ENCODE measurements at regions not wholly inside any gene's neighbourhood (a gene's known extent, or its start where the extent isn't known, plus 50 kb on each side); places are given as distances from the start of the nearest gene placed in this dataset.

- H3K4me3 ChIP-seq (ENCODE audit: low read depth, low read length), result no peak overlapping the region
- no peak for DNase-seq (ENCODE audit: low read depth)
- no peak for TF ChIP-seq POLR2A (IDR thresholded peaks at IDR 0.05; ENCODE audit: extremely low read depth, insufficient read length)
- no peak for TF ChIP-seq MAX (IDR thresholded peaks at IDR 0.05; ENCODE audit: low read depth, low read length)
- TF ChIP-seq, protein P1, sequence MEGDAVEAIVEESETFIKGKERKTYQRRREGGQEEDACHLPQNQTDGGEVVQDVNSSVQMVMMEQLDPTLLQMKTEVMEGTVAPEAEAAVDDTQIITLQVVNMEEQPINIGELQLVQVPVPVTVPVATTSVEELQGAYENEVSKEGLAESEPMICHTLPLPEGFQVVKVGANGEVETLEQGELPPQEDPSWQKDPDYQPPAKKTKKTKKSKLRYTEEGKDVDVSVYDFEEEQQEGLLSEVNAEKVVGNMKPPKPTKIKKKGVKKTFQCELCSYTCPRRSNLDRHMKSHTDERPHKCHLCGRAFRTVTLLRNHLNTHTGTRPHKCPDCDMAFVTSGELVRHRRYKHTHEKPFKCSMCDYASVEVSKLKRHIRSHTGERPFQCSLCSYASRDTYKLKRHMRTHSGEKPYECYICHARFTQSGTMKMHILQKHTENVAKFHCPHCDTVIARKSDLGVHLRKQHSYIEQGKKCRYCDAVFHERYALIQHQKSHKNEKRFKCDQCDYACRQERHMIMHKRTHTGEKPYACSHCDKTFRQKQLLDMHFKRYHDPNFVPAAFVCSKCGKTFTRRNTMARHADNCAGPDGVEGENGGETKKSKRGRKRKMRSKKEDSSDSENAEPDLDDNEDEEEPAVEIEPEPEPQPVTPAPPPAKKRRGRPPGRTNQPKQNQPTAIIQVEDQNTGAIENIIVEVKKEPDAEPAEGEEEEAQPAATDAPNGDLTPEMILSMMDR (IDR thresholded peaks at IDR 0.05; ENCODE audit: low read depth, low read length), result no peak
- TF ChIP-seq MYC (IDR thresholded peaks at IDR 0.05; ENCODE audit: low read depth, low read length), result no peak
Measured at GRCh38 chr21:27189870-27190269, 223.0 kb upstream of the ADAMTS5 start.

- no peak for TF ChIP-seq MAX (IDR thresholded peaks at IDR 0.05; ENCODE audit: low read depth, low read length)
- no peak for TF ChIP-seq POLR2A (IDR thresholded peaks at IDR 0.05; ENCODE audit: extremely low read depth, insufficient read length)
- TF ChIP-seq, protein P1 (IDR thresholded peaks at IDR 0.05; ENCODE audit: low read depth, low read length), result no peak
- TF ChIP-seq MYC (IDR thresholded peaks at IDR 0.05; ENCODE audit: low read depth, low read length), result no peak
- no peak for DNase-seq (ENCODE audit: low read depth)
- H3K4me3 ChIP-seq (ENCODE audit: low read depth, low read length), result no peak overlapping the region
Measured at GRCh38 chr21:27173053-27173452, 206.2 kb upstream of the ADAMTS5 start.

- TF ChIP-seq, protein P1 (IDR thresholded peaks at IDR 0.05; ENCODE audit: low read depth, low read length), result no peak
- no peak for TF ChIP-seq MAX (IDR thresholded peaks at IDR 0.05; ENCODE audit: low read depth, low read length)
- no peak for TF ChIP-seq POLR2A (IDR thresholded peaks at IDR 0.05; ENCODE audit: extremely low read depth, insufficient read length)
- no peak for TF ChIP-seq MYC (IDR thresholded peaks at IDR 0.05; ENCODE audit: low read depth, low read length)
- H3K4me3 ChIP-seq (ENCODE audit: low read depth, low read length), result no peak overlapping the region
- DNase-seq (ENCODE audit: low read depth), result no peak
Measured at GRCh38 chr21:27171707-27172106, 204.8 kb upstream of the ADAMTS5 start.

- DNase-seq (ENCODE audit: low read depth), result no peak
- H3K4me3 ChIP-seq (ENCODE audit: low read depth, low read length), result no peak overlapping the region
- no peak for TF ChIP-seq POLR2A (IDR thresholded peaks at IDR 0.05; ENCODE audit: extremely low read depth, insufficient read length)
- no peak for TF ChIP-seq MAX (IDR thresholded peaks at IDR 0.05; ENCODE audit: low read depth, low read length)
- TF ChIP-seq MYC (IDR thresholded peaks at IDR 0.05; ENCODE audit: low read depth, low read length), result no peak
- TF ChIP-seq, protein P1 (IDR thresholded peaks at IDR 0.05; ENCODE audit: low read depth, low read length), result no peak
Measured at GRCh38 chr21:27168084-27168483, 201.2 kb upstream of the ADAMTS5 start.

- H3K4me3 ChIP-seq (ENCODE audit: low read depth, low read length), result no peak overlapping the region
- no peak for DNase-seq (ENCODE audit: low read depth)
- TF ChIP-seq MAX (IDR thresholded peaks at IDR 0.05; ENCODE audit: low read depth, low read length), result no peak
- TF ChIP-seq POLR2A (IDR thresholded peaks at IDR 0.05; ENCODE audit: extremely low read depth, insufficient read length), result no peak
- no peak for TF ChIP-seq MYC (IDR thresholded peaks at IDR 0.05; ENCODE audit: low read depth, low read length)
- TF ChIP-seq, protein P1 (IDR thresholded peaks at IDR 0.05; ENCODE audit: low read depth, low read length), result no peak
Measured at GRCh38 chr21:27164208-27165177, 197.6 kb upstream of the ADAMTS5 start.

Measured in NB4 (cell line).